ENCODE measurements at regions not wholly inside any gene's neighbourhood (a gene's known extent, or its start where the extent isn't known, plus 50 kb on each side); places are given as distances from the start of the nearest gene placed in this dataset.

DNA sequence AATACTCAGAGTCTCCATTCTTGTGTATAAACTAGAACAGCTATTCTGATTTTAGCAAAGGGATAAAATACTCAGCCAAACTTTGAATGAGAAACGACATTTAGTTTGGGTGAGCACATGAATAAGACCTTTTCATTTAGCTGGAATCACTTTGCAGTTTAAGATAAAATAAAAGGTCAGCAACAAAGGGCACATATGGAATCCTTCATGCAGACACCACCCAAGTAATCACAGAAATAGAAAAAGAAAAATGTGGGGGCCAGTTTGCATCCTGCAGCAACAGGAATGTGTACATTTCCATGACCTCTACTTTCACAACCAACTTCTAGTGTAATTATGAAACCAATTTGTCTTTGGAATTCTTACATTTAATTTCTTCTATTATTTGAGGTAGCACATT lies 1637.4 kb downstream of the PCDH9 start:
- CTCF ChIA-PET (ENCODE audit: low intra/inter-chr PET ratio, low total read pairs), result no interaction called here
- Histone ChIP-seq H3K36me3 (replicated peaks in 1 of 2; ENCODE audit: control insufficient read depth in 1 of 2, insufficient read depth in 2 of 2, low read length in 2 of 2) (no peaks in the 10 kb centered on the region), H3K79me2 (ENCODE audit: insufficient read depth, low read length) (no peaks in the 10 kb centered on the region), H3K9me3 (ENCODE audit: low read length) (no peaks in the 10 kb centered on the region), H2AFZ (ENCODE audit: low read length) (no peak overlapping the region), H3K9ac (ENCODE audit: insufficient read depth, low read depth, low read length) (no peak overlapping the region), H3K4me2 (ENCODE audit: low read depth, low read length) (no peak overlapping the region), H3K27me3 (ENCODE audit: control insufficient read depth in 1 of 2, insufficient read depth in 2 of 2, low read length in 2 of 2) (no peaks in the 10 kb centered on the region), H3K4me3 (replicated peaks in 1 of 3; ENCODE audit: insufficient read depth in 1 of 3, low read depth in 2 of 3, low read length in 3 of 3) (no peak overlapping the region), H3K4me1 (ENCODE audit: insufficient read depth, low read length) (no peaks in the 10 kb centered on the region), H3K27ac (ENCODE audit: extremely low read length, insufficient read depth, low read length) (no peak overlapping the region), H4K20me1 (ENCODE audit: insufficient read depth, low read length) (no peaks in the 10 kb centered on the region)
- POLR2A ChIA-PET, result no interaction called here
- in situ Hi-C loops (cut with HindIII; ENCODE audit: extremely low pct_ligation_motif_present, low pct_unique_long_range_greater_than_20kb), result no loop called here
- FAIRE-seq, result no peak
- intact Hi-C loops (cut with micrococcal nuclease; ENCODE audit: unreplicated experiment), result no loop called here
- no peak for ATAC-seq
- TF ChIP-seq ZNF24 (IDR thresholded peaks at IDR 0.05) (no peak), TRIM24 (CRISPR knock-in tag; IDR thresholded peaks at IDR 0.05) (no peak), ATF7-NPFF (CRISPR knock-in tag; IDR thresholded peaks at IDR 0.05; ENCODE audit: low read depth) (no peak), ZFAT (CRISPR knock-in tag; conservative IDR thresholded peaks at IDR 0.05) (no peak)
- no peak for DNase-seq (ENCODE audit: low spot score)
- no TSS peak for BruUV-seq (replicated peaks)
- 3% methylated on average over 1 of the region's 1 CpG for WGBS (ENCODE audit: low lambda C conversion rate)

DNA sequence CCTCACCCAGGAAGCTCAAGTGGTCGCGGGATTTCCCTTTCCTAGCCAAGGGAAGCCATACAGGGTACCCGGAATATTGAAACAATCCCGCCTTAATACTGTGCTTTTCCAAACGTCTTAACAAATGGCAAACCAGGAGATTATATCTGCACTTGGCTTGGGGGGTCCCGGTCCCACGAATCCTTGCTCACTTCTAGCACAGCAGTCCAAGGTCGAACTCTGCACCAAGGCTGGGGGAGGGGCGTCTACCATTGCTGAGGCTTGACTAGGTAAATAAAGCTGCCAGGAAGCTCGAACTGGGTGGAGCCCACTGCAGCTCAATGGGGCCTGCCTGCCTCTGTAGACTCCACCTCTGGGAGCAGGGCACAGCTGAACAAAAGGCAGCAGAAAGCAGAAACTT lies 1644.8 kb downstream of the PCDH9 start:
- no TSS peak for BruUV-seq (replicated peaks)
- CTCF ChIA-PET (ENCODE audit: low intra/inter-chr PET ratio, low total read pairs), result no interaction called here
- in situ Hi-C loops (cut with HindIII; ENCODE audit: extremely low pct_ligation_motif_present, low pct_unique_long_range_greater_than_20kb), result no loop called here
- DNase-seq (ENCODE audit: low spot score) (peak; percentile 2), FAIRE-seq (no peak), ATAC-seq (no peak)
- Histone ChIP-seq H3K36me3 (replicated peaks in 1 of 2; ENCODE audit: control insufficient read depth in 1 of 2, insufficient read depth in 2 of 2, low read length in 2 of 2) (no peaks in the 10 kb centered on the region), H2AFZ (ENCODE audit: low read length) (no peak overlapping the region), H3K27me3 (ENCODE audit: control insufficient read depth in 1 of 2, insufficient read depth in 2 of 2, low read length in 2 of 2) (no peaks in the 10 kb centered on the region), H3K4me1 (ENCODE audit: insufficient read depth, low read length) (no peaks in the 10 kb centered on the region), H3K9ac (ENCODE audit: insufficient read depth, low read depth, low read length) (no peak overlapping the region), H3K9me3 (ENCODE audit: low read length) (no peaks in the 10 kb centered on the region; the same call in 1 of the 2 replicates), H3K4me3 (replicated peaks in 1 of 3; ENCODE audit: insufficient read depth in 1 of 3, low read depth in 2 of 3, low read length in 3 of 3) (no peak overlapping the region), H4K20me1 (ENCODE audit: insufficient read depth, low read length) (no peaks in the 10 kb centered on the region), H3K79me2 (ENCODE audit: insufficient read depth, low read length) (no peaks in the 10 kb centered on the region), H3K27ac (ENCODE audit: extremely low read length, insufficient read depth, low read length) (no peak overlapping the region), H3K4me2 (ENCODE audit: low read depth, low read length) (no peak overlapping the region)
- intact Hi-C loops (cut with micrococcal nuclease; ENCODE audit: unreplicated experiment), result no loop called here
- POLR2A ChIA-PET, result no interaction called here
- TF ChIP-seq TARDBP (CRISPR knock-in tag; IDR thresholded peaks at IDR 0.05) (no peak), ZNF274 (CRISPR knock-in tag; IDR thresholded peaks at IDR 0.05) (no peak)
- TF ChIP-seq, protein P1, sequence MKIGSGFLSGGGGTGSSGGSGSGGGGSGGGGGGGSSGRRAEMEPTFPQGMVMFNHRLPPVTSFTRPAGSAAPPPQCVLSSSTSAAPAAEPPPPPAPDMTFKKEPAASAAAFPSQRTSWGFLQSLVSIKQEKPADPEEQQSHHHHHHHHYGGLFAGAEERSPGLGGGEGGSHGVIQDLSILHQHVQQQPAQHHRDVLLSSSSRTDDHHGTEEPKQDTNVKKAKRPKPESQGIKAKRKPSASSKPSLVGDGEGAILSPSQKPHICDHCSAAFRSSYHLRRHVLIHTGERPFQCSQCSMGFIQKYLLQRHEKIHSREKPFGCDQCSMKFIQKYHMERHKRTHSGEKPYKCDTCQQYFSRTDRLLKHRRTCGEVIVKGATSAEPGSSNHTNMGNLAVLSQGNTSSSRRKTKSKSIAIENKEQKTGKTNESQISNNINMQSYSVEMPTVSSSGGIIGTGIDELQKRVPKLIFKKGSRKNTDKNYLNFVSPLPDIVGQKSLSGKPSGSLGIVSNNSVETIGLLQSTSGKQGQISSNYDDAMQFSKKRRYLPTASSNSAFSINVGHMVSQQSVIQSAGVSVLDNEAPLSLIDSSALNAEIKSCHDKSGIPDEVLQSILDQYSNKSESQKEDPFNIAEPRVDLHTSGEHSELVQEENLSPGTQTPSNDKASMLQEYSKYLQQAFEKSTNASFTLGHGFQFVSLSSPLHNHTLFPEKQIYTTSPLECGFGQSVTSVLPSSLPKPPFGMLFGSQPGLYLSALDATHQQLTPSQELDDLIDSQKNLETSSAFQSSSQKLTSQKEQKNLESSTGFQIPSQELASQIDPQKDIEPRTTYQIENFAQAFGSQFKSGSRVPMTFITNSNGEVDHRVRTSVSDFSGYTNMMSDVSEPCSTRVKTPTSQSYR (CRISPR knock-in tag; IDR thresholded peaks at IDR 0.05; ENCODE audit: borderline replicate concordance), result peak; percentile 60; the same call in 1 of the 2 replicates
- WGBS (ENCODE audit: low lambda C conversion rate), result 17% methylated on average over 9 of the region's 10 CpGs
